ENCODE measurements at regions not wholly inside any gene's neighbourhood (a gene's known extent, or its start where the extent isn't known, plus 50 kb on each side); places are given as distances from the start of the nearest gene placed in this dataset.
"Not testable (repeated sequence)": the region's sequence is repeated elsewhere in the genome, so short reads cannot be mapped to it uniquely, and the experiment has no call there.

DNA sequence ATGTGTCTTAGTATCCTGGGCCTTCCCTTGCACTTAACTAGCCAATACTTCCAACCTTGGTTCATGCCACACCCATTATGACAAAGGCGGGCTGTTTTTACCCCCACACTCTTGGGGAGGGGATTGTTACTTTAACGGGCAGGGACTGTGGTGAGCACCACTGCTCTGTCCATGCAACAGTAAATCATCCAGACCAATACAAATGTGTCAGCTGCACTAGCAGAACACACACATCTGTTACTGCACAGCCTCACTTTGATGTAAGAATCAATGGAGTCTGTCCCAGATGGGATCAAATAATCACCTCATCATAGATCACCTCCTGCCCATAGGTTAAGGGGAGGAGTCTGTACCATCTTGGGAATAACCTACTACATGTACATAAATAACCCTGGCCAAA is 58.1 kb downstream of the NPAP1 start:
- no peak for DNase-seq (ENCODE audit: low read depth)

DNA sequence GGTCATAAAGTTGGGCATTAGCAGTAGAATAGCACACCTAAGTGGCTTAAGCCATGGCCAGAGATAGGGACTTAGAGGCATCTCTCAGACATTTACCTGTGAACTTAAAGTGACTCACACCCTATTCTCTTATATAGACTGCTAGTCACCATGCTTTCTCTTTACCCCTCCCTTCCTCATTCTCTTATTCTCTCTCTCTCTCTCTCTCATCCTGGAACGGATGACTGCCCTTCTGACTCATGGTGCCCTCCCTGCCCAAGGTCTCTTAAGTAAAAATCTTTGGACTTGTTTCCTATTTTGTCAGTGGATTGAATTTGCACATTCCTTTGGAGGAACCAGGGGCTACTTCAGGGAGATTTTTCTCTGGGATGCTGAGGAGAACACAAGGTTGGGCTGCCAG is 58.8 kb downstream of the NPAP1 start:
- DNase-seq (ENCODE audit: low read depth): no peak

GRCh38 chr15:24745290-24745689 is 69.7 kb downstream of the NPAP1 start:
- no peak for DNase-seq (ENCODE audit: low read depth)

DNA sequence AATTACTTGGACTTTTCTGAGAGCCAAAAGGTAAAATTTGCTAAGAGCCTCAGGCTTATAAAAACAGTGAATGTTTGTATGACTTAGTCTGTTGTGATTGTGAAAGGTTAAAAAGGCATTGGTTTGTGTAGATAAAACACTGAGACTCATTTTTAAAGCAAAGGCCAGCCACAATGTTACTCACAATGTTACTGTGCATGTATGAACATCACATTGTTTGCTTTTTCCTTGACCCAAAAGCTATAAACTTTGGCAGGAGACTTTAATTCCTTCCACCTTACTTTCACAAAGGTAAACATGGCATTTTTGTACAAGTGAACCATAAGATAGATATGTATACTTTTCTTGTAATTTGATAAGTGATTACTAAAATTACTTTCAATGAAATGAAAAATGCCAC is 70.5 kb downstream of the NPAP1 start:
- DNase-seq (ENCODE audit: low read depth): no peak

DNA sequence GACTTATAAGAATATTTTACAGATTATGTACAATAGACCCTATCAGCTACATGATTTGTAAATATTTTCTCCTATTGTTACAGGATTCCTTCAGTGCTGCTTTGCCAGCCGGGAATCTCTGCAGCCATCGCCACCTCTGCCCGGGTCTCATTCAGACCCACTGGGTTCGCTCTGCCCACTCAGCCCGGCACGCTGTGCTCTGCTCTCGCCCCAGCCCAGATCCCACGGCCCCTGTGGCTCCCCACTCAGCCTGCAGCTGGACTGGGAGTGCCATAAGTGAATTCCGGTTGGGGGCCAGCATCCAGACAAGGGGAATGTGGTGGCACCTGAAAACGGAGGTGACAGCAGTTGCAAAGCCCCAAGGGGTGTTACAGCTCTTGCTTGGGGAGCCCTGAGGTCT is 71.8 kb downstream of the NPAP1 start:
- DNase-seq (ENCODE audit: low read depth): no peak

DNA sequence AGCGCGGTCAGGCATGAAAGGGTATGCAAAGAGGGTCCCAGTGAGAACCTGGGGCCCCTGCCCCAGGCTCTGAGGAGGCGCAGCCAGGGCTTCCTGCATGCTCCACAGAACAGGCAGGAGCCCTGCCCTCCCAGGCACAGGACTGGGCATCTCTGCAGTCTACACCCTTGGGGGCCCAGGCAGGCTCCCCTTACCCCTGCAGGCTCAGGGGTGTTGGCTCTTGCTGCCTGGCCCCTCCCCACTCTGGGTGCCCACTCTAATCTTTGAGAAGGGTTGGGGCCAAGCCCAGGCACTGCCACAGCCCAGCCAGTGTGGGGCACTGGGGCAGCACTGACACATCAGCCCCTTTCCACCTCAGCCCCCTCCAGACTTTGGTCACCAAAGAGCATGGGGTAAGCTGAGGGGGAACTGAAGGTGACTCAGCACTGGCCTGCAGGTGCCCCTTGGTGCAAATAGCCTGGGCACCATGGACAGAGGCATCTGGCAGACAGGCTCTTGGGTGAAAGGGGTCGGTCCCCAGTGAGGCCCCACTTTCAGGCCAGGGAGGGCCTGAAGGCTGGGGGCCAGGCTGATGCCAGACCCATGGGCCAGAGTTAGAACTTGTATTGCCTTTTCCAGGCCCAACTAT is 73.4 kb downstream of the NPAP1 start:
- no peak for DNase-seq (ENCODE audit: low read depth)

DNA sequence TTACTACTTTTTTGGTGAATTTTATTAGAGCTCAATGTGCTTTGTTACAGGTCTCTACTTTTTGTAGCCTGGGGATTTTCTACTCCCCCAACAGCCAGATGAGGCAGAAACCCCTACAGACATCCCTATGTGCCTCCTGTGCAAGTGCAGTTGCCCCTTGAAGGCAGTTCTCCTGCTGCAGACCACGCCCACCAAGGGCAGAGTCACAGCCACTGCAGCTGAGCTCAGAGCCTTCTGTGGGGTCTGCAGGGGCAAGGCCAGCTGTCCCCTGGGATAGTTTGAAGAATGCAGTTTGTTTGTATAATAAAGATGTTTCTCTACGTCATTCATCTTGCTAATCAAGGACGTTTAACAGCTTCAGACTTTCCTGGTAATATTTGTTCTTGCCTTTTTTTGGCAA is 76.8 kb downstream of the NPAP1 start:
- no peak for DNase-seq (ENCODE audit: low read depth)

GRCh38 chr15:24756101-24756500 is 80.5 kb downstream of the NPAP1 start:
- no peak for DNase-seq (ENCODE audit: low read depth)

DNA sequence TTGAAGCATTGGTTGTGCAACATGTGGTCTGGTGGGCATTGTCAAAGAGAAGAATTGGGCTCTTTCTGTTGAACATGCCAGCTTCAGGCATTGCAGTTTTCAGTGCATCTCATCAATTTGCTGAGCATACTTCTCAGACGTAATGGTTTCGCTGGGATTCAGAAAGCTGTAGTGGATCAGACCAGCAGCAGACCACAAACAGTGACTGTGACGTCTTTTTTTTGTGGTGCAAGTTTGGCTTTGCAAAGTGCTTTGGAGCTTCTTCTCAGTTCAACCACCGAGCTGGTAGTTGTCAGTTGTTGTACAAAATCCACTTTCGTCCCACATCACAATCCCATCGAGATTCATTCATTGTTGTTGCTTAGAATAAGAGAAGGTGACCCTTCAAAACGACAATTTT is 84.5 kb downstream of the NPAP1 start:
- no peak for DNase-seq (ENCODE audit: low read depth)

DNA sequence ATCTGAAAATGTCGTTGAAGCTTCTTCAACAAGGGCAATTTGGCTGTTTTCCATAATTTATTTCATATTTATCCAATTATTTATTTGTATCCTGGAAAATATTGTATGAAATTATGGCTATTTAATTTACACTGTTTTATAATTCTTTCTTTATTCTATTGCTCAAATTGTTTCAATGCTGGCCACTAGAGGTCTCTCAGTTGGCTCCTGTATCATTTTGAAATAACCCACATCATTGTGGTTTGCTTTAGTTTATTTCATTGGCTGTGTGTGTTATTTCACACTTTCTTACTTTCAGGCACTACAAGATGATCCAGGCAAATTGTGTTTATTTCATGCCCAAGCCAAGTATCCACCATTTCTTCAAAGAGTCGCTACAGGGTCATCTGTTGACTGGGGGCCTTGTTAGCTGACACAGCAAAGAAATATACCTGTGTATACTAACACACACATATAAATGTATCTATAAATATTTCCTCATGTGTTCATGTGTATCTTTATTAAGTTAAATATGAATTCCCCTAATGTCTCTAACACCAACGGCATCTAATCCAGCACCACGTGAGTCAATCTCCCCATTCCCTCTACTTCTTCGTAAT is 86.2 kb downstream of the NPAP1 start:
- no peak for DNase-seq (ENCODE audit: low read depth)

GRCh38 chr15:24763891-24764290 is 88.3 kb downstream of the NPAP1 start:
- no peak for DNase-seq (ENCODE audit: low read depth)

DNA sequence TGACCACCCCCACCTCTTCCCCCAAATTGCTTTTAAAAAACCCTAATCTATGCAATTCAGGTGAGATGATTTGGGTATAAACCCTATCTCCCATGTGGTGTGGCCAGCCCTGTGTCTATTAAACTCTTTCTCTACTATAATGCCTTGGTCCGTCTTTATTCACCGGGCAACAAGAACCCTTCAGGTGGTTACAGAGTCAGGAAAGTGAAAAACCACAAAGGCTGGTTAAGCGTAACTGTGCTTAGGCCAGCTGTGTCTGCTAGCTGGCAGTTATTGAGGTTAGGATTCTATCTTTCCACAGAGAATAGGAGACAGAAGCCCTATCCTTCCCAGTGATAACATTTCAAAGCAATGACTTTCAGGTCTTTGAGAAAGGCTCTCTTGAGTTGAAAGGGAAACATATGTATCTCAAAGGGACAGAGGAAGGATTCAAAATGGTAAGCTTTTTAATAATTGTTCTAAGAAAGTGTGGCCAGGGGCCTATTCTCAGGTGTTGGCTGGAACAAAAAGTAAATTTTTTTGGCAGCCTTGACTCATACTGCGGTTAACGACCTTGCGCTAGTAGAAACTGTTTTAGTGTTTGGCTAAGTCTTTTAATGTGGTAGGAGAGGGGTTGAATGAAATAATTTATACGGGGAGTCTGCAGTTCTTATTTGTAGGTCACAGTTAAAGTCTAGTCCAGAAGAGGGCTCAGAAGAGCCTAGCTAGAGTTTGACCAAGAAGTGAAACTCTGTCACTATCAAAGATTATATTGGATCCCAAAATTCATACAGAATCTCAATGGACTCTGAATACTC is 89.0 kb downstream of the NPAP1 start:
- no peak for DNase-seq (ENCODE audit: low read depth)

- no peak for DNase-seq (ENCODE audit: low read depth)
Measured at GRCh38 chr15:24766511-24767133, 91.0 kb downstream of the NPAP1 start.

DNA sequence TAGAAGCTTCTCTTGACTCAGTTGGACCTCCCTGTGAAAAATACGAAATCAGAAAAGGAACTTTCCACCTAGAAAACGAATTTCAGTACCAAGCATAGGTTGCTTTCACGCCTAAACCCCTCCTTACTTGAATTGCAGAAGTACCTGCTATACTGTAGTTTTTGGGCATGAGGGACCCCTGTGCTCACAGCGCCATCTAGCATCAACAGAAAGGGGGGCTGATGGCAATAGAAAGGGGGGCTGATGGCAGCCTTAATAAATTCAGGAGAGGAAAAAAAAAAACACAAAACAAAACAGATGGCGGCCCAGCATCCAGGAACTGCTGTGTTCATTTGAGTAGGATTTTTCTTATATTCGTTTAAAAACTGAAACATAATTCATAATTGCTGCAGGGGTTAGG is 96.7 kb downstream of the NPAP1 start:
- DNase-seq (ENCODE audit: low read depth): no peak

- peak; percentile 21 for DNase-seq (ENCODE audit: low read depth)
Measured at GRCh38 chr15:24772686-24773373, 97.3 kb downstream of the NPAP1 start.

DNA sequence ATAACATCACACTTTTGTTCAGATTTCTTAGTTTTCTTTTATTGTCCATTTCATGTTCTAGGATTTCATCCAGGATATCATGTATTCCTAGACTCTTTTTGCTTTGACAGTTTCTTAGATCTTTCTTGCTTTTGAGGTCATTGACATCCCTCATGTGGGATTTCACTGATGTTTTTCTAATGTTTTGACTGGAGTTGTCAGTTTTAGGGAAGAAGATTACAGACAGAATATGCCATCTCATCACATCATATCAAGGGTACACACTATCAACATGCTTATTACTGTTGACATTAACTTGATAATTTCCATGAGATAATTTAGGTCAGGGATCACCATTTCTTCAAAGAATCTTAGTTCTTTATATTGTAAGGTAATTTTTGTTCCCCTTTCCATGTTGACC is 101.7 kb downstream of the NPAP1 start:
- DNase-seq (ENCODE audit: low read depth): no peak

- no peak for DNase-seq (ENCODE audit: low read depth)
Measured at GRCh38 chr15:24784506-24784905, 108.9 kb downstream of the NPAP1 start.

DNA sequence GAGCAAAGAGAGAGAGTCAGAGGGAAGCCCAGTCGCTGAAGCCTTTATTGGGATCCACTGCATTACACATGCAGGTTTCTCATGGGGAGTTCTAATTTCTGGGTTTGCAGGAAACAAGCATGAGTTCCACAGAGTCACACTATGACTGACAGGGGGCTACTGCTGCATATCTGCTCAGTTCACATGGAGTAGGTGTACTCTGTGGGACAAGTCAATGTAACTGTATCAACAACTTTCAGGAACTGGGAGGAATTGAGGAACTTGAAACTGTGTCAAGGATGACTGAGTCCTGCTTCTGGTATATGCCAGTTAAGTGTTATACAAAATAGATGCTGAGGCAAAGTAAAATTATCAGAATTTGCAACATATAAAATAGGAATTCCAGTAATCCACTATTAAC is 110.8 kb downstream of the NPAP1 start:
- no peak for DNase-seq (ENCODE audit: low read depth)

DNA sequence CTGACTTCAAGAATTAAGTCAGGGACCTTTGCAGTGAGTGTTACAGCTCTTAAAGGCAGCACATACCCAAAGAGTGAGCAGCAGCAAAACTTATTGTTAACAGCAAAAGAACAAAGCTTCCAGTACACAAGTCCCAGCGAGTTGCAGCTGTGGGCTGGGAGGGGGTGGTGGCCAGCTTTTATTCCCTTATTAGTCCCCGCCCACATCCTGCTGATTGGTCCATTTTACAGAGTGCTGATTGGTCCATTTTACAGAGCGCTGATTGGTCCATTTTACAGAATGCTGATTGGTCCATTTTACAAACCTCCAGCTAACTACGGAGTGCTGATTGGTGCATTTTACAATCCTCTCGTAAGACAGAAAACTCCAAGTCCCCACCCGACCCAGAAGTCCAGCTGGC is 127.0 kb downstream of the NPAP1 start:
- DNase-seq (ENCODE audit: low read depth): not testable (repeated sequence)

- DNase-seq (ENCODE audit: low read depth): no peak
Measured at GRCh38 chr15:24819680-24820079, 135.1 kb upstream of the SNRPN start.

GRCh38 chr15:24823473-24823872 is 131.3 kb upstream of the SNRPN start:
- no peak for DNase-seq (ENCODE audit: low read depth)

DNA sequence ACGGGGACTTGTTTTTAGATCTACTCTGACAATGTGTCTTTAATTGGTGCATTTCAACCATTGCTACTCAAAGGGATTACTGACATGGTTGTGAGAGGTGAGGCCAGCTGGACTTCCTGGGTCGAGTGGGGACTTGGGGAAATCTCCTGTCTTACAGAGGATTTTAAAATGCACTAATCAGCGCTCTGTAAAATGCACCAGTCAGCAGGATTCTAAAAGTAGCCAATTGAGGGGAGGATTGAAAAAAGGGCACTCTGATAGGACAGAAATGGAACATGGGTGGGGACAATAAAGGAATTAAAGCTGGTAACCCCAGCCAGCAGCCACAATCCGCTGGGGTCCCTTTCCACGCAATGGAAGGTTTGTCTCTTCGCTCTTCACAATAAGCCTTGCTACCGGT is 122.5 kb upstream of the SNRPN start:
- no peak for DNase-seq (ENCODE audit: low read depth)

Measured in stimulated activated CD8-positive, alpha-beta memory T cell treated with anti-CD3 and anti-CD28 coated beads, Interleukin-12 subunit alpha, Interleukin-12 subunit beta, amount 100 ng/mL, for 1 hour (primary cell).